Lung (tissue), 11 donors: ENCODE measurements at regions not wholly inside any gene's neighbourhood (a gene's known extent, or its start where the extent isn't known, plus 50 kb on each side); places are given as distances from the start of the nearest gene placed in this dataset.

Source experiments
- ATAC-seq: fragments of 200-7000 bp; cut with Tn5 transposase; one replicate; pipeline ENCODE4 v1.9.1; 2020; ENCODE audit warnings: moderate number of reproducible peaks; ENCODE audit not compliant: insufficient read depth, low FRiP score
- DNase-seq, 3 donors: peaks; one replicate each; pipeline ENCODE4 v3.0.0-alpha.2; 2013 to 2017
- H3K27ac ChIP-seq, 2 donors: one replicate each; pipeline ENCODE4 v1.5.1; 2013; ENCODE audit warnings: mild to moderate bottlenecking in 2 of 2, moderate library complexity in 2 of 2, control low read depth in 1 of 2, inconsistent platforms in 1 of 2, low read depth in 1 of 2, low read length in 1 of 2
- H3K27me3 ChIP-seq, 3 donors: one replicate each; pipeline ENCODE4 v1.5.1; 2013; ENCODE audit warnings: low read length in 2 of 3; ENCODE audit not compliant: control insufficient read depth in 3 of 3, insufficient read depth in 3 of 3
- H3K36me3 ChIP-seq, 4 donors: one replicate each; pipeline ENCODE4 v1.5.1; 2013; ENCODE audit warnings: low read length in 4 of 4, mild to moderate bottlenecking in 1 of 4, moderate library complexity in 1 of 4; ENCODE audit not compliant: control insufficient read depth in 4 of 4, insufficient read depth in 4 of 4
- H3K4me1 ChIP-seq, 5 donors: one replicate each; pipeline ENCODE4 v1.5.1; 2013; ENCODE audit warnings: low read length in 5 of 5, mild to moderate bottlenecking in 2 of 5, moderate library complexity in 1 of 5; ENCODE audit not compliant: control insufficient read depth in 5 of 5, insufficient read depth in 5 of 5
- H3K4me3 ChIP-seq: one replicate; pipeline ENCODE4 v1.5.1; 2013; ENCODE audit warnings: mild to moderate bottlenecking, control low read depth, moderate library complexity
- H3K9ac ChIP-seq, 2 donors: one replicate each; pipeline ENCODE4 v1.5.1; 2013; ENCODE audit warnings: low read length in 2 of 2, control low read depth in 1 of 2; ENCODE audit not compliant: insufficient read depth in 1 of 2
- H3K9me3 ChIP-seq, 4 donors: one replicate each; pipeline ENCODE4 v1.5.1; 2013; ENCODE audit warnings: low read length in 3 of 4, mild to moderate bottlenecking in 1 of 4, moderate library complexity in 1 of 4; ENCODE audit not compliant: control insufficient read depth in 4 of 4, insufficient read depth in 3 of 4
- CTCF ChIP-seq: IDR thresholded peaks from 2 replicates; pipeline ENCODE4 v1.5.1; 2012; ENCODE audit warnings: mild to moderate bottlenecking; ENCODE audit errors: control extremely low read depth, extremely low read depth
- WGBS, 2 donors: extraction: QIAGEN DNeasy Blood & Tissue Kit; methylation state at CpG; one replicate each; pipeline ENCODE4 v1.1.7; 2013; 5-methylcytosine and 5-hydroxymethylcytosine counted together
- donor health status: control.
- donor health status: control.
- donor health status: Bipolar disorder and iron deficiency.
- donor health status: healthy.
- donor health status: DM: yes; HTN: yes; CAD: no.

DNA sequence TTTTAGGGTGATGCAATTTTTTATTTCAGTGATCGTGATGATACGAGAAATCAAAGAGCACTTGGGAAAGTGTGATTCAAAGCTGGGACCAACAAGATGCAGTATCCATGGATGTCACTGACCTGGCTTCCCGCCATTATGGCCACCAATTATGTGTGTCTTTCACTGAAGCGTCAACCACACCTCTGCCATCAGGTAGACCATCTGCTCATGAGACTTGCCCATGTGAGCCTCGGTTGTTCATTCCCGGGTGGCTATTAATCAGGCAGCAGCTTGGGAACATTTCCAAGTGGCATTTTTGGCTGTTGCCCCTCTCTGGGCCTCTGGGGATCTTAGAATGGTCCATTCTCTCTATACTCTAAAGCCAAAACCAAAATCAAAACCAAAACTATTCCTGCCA, 436.0 kb upstream of the ADAMTSL1 start:
- Histone ChIP-seq H3K36me3 (no peaks in the 10 kb centered on the region), H3K4me3 (no peak overlapping the region), H3K9me3 (no peaks in the 10 kb centered on the region), H3K9ac (no peak overlapping the region), H3K27me3 (no peaks in the 10 kb centered on the region), H3K4me1 (no peaks in the 10 kb centered on the region), H3K27ac (no peak overlapping the region)
- no peak for TF ChIP-seq CTCF
- ATAC-seq (no peak), DNase-seq (no peak)
- 70 to 80% methylated on average over 6 of the region's 6 CpGs for WGBS, 2 donors

GRCh38 chr9:18040327-18040726, 433.6 kb upstream of the ADAMTSL1 start:
- Histone ChIP-seq H3K27ac (no peak overlapping the region), H3K36me3 (no peaks in the 10 kb centered on the region), H3K27me3 (no peaks in the 10 kb centered on the region), H3K9ac (no peak overlapping the region), H3K4me1 (no peaks in the 10 kb centered on the region), H3K9me3 (no peaks in the 10 kb centered on the region), H3K4me3 (no peak overlapping the region)
- ATAC-seq: no peak
- DNase-seq: no peak
- no peak for TF ChIP-seq CTCF
- 87 to 92% methylated on average over 2 of the region's 2 CpGs for WGBS, 2 donors

DNA sequence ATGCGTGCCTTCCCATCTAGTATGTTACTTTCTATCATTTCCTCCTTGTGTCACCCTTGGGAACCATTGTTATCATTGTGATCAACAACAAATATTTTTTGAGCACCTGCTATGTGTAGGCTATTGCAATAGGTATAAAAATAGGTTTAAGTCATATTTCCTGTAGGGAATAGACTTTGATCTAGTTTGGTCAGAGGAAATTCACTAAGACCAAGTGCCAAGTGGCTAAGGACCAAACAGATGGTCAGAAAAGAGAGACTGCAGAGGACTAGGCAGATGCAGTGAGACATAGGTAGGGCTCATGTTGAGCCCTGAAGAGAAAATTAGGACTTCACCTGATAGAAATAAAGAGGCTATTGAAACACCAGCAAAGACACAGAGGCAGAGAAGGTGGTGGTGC, 430.0 kb upstream of the ADAMTSL1 start:
- WGBS, 2 donors: 70 to 84% methylated on average over 1 of the region's 1 CpG
- ATAC-seq (no peak), DNase-seq (no peak)
- Histone ChIP-seq H3K4me1 (no peaks in the 10 kb centered on the region), H3K9me3 (no peaks in the 10 kb centered on the region), H3K36me3 (no peaks in the 10 kb centered on the region), H3K27ac (no peak overlapping the region), H3K9ac (no peak overlapping the region), H3K27me3 (no peaks in the 10 kb centered on the region), H3K4me3 (no peak overlapping the region)
- no peak for TF ChIP-seq CTCF

- no peaks in the 10 kb centered on the region for H3K36me3 ChIP-seq
- no peak overlapping the region for H3K27ac ChIP-seq
- no peaks in the 10 kb centered on the region for H3K27me3 ChIP-seq
- TF ChIP-seq CTCF: no peak
- no peaks in the 10 kb centered on the region for H3K4me1 ChIP-seq
- H3K9me3 ChIP-seq: no peaks in the 10 kb centered on the region
- DNase-seq (no peak), ATAC-seq (no peak)
- 90 to 94% methylated on average over 1 of the region's 1 CpG for WGBS, 2 donors
- H3K9ac ChIP-seq: no peak overlapping the region
- no peak overlapping the region for H3K4me3 ChIP-seq
These were observed 428.6 kb upstream of the ADAMTSL1 start for GRCh38 chr9:18045326-18045725.
